ENCODE measurements at regions not wholly inside any gene's neighbourhood (a gene's known extent, or its start where the extent isn't known, plus 50 kb on each side); places are given as distances from the start of the nearest gene placed in this dataset.

GRCh38 chr2:126765395-126765794 lies 109.4 kb downstream of the GYPC start:
- WGBS, 4 donors, result 62 to 67% (median 63%) methylated on average over 3 of the region's 3 CpGs

GRCh38 chr2:126766295-126766968 lies 110.5 kb downstream of the GYPC start:
- no peak for TF ChIP-seq POLR2A (IDR thresholded peaks at IDR 0.05)
- no peak for TF ChIP-seq CTCF (IDR thresholded peaks at IDR 0.05)
- Histone ChIP-seq H3K4me3 (no peak overlapping the region), H3K27me3 (no peaks in the 10 kb centered on the region), H3K4me1 (replicated peaks in 1 of 2) (no peaks in the 10 kb centered on the region), H3K27ac (no peak overlapping the region), H3K9me3 (replicated peaks in 1 of 3) (no peaks in the 10 kb centered on the region), H3K36me3 (replicated peaks in 1 of 2) (no peaks in the 10 kb centered on the region)
- WGBS, 4 donors, result 69 to 77% (median 70%) methylated on average over 6 to 7 of the region's 7 CpGs
- intact Hi-C loops (cut with DNase I), result no loop called here
- DNase-seq, result peak in 1 of 7 donors; percentile 28

More at GRCh38 chr2:126765395-126765794, 109.4 kb downstream of the GYPC start:
- Histone ChIP-seq H3K9me3 (replicated peaks in 1 of 3) (no peaks in the 10 kb centered on the region), H3K4me1 (replicated peaks in 1 of 2) (no peaks in the 10 kb centered on the region), H3K36me3 (replicated peaks in 1 of 2) (no peaks in the 10 kb centered on the region), H3K27ac (no peak overlapping the region), H3K27me3 (no peaks in the 10 kb centered on the region), H3K4me3 (no peak overlapping the region)
- peak in 1 of 7 donors; percentile 43 for DNase-seq
- no peak for TF ChIP-seq POLR2A (IDR thresholded peaks at IDR 0.05)
- no peak for TF ChIP-seq CTCF (IDR thresholded peaks at IDR 0.05)
- intact Hi-C loops (cut with DNase I), result no loop called here

GRCh38 chr2:126766969-126767296 lies 111.0 kb downstream of the GYPC start:
- no peaks in the 10 kb centered on the region for H3K36me3 ChIP-seq (replicated peaks in 1 of 2)
- no peaks in the 10 kb centered on the region for H3K27me3 ChIP-seq
- DNase-seq, result peak in 1 of 7 donors; percentile 13
- no peak overlapping the region for H3K27ac ChIP-seq
- intact Hi-C loops (cut with DNase I), result no loop called here
- no peak overlapping the region for H3K4me3 ChIP-seq
- WGBS, 4 donors, result 60 to 75% (median 68%) methylated on average over 6 to 7 of the region's 7 CpGs
- H3K9me3 ChIP-seq (replicated peaks in 1 of 3), result no peaks in the 10 kb centered on the region
- TF ChIP-seq CTCF (IDR thresholded peaks at IDR 0.05) (no peak), POLR2A (IDR thresholded peaks at IDR 0.05) (no peak)
- no peaks in the 10 kb centered on the region for H3K4me1 ChIP-seq (replicated peaks in 1 of 2)

GRCh38 chr2:126769118-126769517 lies 113.2 kb downstream of the GYPC start:
- 72 to 87% (median 81%) methylated on average over 3 of the region's 3 CpGs for WGBS, 4 donors
- Histone ChIP-seq H3K36me3 (replicated peaks in 1 of 2) (no peaks in the 10 kb centered on the region), H3K9me3 (replicated peaks in 1 of 3) (no peaks in the 10 kb centered on the region), H3K4me3 (no peak overlapping the region), H3K27ac (no peak overlapping the region), H3K4me1 (replicated peaks in 1 of 2) (no peaks in the 10 kb centered on the region), H3K27me3 (no peaks in the 10 kb centered on the region)
- TF ChIP-seq CTCF (IDR thresholded peaks at IDR 0.05), result no peak
- no peak for TF ChIP-seq POLR2A (IDR thresholded peaks at IDR 0.05)
- DNase-seq, result no peak
- intact Hi-C loops (cut with DNase I), result no loop called here

All from adrenal gland (tissue), 9 donors.